NCI-H2029 treated with DMSO at 0.1 percent for 48 hours (cell line): ENCODE measurements at regions not wholly inside any gene's neighbourhood (a gene's known extent, or its start where the extent isn't known, plus 50 kb on each side); places are given as distances from the start of the nearest gene placed in this dataset.
"Not testable (repeated sequence)": the region's sequence is repeated elsewhere in the genome, so short reads cannot be mapped to it uniquely, and the experiment has no call there.

Experiments
- DNase-seq: peaks from one replicate; lab custom pipeline; 2025; lab: John Stamatoyannopoulos, UW

DNA sequence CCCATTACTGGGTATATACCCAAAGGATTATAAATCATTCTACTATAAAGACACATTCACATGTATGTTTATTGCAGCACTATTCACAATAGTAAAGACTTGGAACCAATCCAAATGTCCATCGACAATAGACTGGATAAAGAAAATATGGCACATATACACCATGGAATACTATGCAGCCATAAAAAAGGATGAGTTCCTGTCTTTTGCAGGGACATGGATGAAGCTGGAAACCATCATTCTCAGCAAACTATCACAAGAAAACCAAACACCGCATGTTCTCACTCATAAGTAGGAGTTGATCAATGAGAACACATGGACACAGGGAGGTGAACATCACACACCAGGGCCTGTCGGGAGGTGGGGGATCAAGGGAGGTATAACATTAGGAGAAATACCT lies 62.2 kb upstream of the FBXL17 start:
- DNase-seq = not testable (repeated sequence)

DNA sequence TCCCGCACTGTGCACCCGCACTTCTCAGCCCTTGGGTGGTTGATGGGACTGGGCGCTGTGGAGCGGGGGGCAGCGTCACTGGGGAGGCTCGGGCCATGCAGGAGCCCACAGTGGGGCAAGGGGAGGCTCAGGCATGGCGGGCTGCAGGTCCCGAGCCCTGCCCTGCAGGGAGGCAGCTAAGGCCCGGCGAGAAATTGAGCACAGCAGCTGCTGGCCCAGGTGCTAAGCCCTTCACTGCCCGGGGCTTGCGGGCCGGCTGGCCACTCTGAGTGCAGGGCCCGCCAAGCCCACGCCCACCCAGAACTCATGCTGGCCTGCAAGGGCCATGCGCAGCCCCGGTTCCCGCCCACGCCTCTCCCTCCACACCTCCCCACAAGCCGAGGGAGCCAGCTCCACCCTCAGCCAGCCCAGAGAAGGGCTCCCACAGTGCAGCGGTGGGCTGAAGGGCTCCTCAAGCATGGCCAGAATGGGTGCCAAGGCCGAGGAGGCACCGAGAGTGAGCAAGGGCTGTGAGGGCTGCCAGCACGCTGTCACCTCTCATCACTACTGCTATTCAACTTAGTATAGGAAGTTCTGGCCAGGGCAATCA lies 60.3 kb upstream of the FBXL17 start:
- DNase-seq = not testable (repeated sequence)

DNA sequence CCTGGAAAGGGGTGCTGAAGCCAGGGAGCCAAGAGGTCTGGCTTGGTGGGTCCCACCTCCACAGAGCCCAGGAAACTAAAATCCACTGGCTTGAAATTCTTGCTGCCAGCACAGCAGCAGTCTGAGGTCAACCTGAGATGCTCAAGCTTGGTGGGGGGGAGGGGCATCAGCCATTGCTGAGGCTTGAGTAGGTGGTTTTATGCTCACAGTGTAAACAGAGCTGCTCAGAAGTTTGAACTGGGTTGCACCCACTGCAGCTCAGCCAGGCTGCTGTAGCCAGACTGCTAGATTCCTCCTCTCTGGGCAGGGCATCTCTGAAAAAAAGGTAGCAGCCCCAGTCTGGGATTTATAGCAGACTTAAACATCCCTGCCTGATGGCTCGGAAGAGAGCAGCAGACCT lies 55.5 kb upstream of the FBXL17 start:
- no peak for DNase-seq

DNA sequence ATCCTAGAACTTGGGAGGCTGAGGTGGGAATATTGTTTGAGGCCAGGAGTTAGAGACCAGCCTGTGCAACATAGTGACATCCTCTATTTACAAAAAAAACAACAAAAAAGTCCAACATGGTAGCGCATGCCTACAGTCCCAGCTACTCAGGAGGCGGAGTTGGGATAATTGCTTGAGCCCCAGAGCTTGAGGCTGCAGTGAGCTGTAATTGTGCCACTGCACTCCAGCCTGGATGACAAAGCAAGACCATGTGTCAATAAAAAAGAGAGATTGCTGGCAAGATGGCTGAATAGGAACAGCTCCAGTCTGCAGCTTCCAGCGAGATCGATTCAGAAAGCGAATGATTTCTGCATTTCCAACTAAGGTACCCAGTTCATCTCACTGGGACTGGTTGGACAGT lies 54.8 kb upstream of the FBXL17 start:
- DNase-seq = no peak

DNA sequence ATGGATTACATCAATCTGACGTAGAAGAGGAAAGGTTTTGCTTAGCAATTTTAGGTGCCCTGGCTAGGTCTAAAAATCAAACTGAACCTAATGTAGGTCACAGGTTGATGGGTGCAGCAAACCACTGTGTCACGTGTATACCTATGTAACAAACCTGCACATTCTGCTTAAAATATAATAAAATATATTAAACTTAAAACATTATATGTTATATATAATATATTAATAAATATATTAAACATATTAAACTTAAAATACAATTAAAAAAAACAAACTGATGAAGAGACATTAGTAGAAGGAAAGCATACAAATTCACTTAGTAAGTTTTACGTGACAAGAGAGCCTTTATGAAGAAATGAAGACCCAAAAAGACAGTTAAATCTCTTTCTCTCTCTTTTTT lies 51.7 kb upstream of the FBXL17 start:
- no peak for DNase-seq

DNA sequence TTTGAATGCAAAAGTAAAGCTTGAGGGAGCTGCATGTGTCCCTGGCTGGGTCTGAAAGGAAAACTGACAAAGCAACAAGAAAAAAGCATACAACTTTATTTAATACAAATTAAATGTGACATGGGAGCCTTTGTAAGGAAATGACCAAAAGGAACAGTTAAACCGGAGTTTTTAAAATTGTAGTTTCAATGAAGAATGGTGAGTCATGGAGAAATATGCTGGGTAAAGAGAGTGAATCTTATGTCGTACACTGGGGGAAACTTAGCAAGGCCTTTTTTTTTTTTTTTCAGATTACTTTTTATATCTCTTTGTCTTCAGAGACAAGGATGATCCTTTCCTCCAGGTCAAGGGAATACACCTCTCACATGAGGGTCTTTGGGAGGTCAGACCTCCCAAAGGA lies 50.1 kb upstream of the FBXL17 start:
- DNase-seq = no peak
